ENCODE measurements at regions not wholly inside any gene's neighbourhood (a gene's known extent, or its start where the extent isn't known, plus 50 kb on each side); places are given as distances from the start of the nearest gene placed in this dataset.
A peak's percentile ranks its signal among the peaks of the same experiment; 100 is the strongest.

GRCh38 chr11:127574478-127574877 lies 573.9 kb upstream of the KIRREL3 start:
- DNase-seq (ENCODE audit: extremely low read depth, low read depth, low spot score): no peak

- DNase-seq (ENCODE audit: extremely low read depth, low read depth, low spot score): no peak
These were observed 568.3 kb upstream of the KIRREL3 start for GRCh38 chr11:127568891-127569290.

GRCh38 chr11:127567237-127567932 lies 566.8 kb upstream of the KIRREL3 start:
- no peak for DNase-seq (ENCODE audit: extremely low read depth, low read depth, low spot score)

- DNase-seq (ENCODE audit: extremely low read depth, low read depth, low spot score): no peak
These were observed 564.2 kb upstream of the KIRREL3 start for GRCh38 chr11:127564810-127565209.

GRCh38 chr11:127559978-127560377 lies 559.4 kb upstream of the KIRREL3 start:
- DNase-seq (ENCODE audit: extremely low read depth, low read depth, low spot score): no peak

GRCh38 chr11:127552446-127552845 lies 551.9 kb upstream of the KIRREL3 start:
- no peak for DNase-seq (ENCODE audit: extremely low read depth, low read depth, low spot score)

GRCh38 chr11:127531167-127531566 lies 530.6 kb upstream of the KIRREL3 start:
- DNase-seq (ENCODE audit: extremely low read depth, low read depth, low spot score): no peak

GRCh38 chr11:127528297-127528696 lies 527.7 kb upstream of the KIRREL3 start:
- no peak for DNase-seq (ENCODE audit: extremely low read depth, low read depth, low spot score)

DNA sequence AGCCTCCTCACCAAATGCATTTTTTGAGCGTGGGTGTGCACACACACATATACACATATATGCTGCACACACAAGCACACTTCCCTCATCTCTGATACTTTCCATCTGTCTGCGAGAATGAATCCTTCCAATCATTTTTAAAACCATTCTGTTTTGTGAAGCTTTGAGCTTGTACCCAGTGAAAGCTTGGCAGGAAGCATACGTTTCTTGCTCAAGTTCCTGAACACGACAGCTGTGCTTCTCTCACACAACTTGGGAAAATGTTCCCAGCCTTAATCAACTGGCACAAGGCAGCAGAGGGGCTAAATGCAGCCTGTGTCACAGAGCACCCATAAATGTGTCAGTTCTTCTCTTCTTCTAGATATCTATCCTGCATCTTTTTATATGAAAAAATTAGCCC lies 524.0 kb upstream of the KIRREL3 start:
- DNase-seq (ENCODE audit: extremely low read depth, low read depth, low spot score): no peak

- DNase-seq (ENCODE audit: extremely low read depth, low read depth, low spot score): no peak
These were observed 520.8 kb upstream of the KIRREL3 start for GRCh38 chr11:127521413-127521812.

GRCh38 chr11:127507851-127508250 lies 507.3 kb upstream of the KIRREL3 start:
- DNase-seq (ENCODE audit: extremely low read depth, low read depth, low spot score): no peak

- DNase-seq (ENCODE audit: extremely low read depth, low read depth, low spot score): no peak
These were observed 506.1 kb upstream of the KIRREL3 start for GRCh38 chr11:127506647-127507046.

GRCh38 chr11:127506126-127506525 lies 505.6 kb upstream of the KIRREL3 start:
- DNase-seq (ENCODE audit: extremely low read depth, low read depth, low spot score): no peak

DNA sequence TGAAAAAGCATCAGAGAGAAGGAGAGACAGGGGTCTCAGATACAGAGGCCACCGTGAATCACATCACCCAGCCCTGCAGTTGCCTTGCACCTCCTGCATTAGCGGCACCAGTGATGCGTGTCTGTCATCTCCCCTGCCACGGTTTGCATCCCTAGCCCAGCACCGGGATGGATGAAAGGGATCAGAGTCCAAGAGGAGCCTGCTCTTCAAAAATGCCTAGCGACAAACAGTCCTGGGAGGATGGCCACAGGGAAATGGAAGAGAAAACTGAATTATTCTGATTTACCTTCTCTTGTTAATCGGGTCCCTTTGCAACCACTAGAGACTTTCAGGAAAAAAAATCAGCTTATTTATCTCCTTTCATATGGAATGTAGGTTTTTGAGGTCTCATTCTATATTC lies 495.6 kb upstream of the KIRREL3 start:
- no peak for DNase-seq (ENCODE audit: extremely low read depth, low read depth, low spot score)

GRCh38 chr11:127493330-127494022 lies 492.9 kb upstream of the KIRREL3 start:
- DNase-seq (ENCODE audit: extremely low read depth, low read depth, low spot score): no peak

- DNase-seq (ENCODE audit: extremely low read depth, low read depth, low spot score): peak; percentile 34
These were observed 491.5 kb upstream of the KIRREL3 start for GRCh38 chr11:127492029-127492428.

- no peak for DNase-seq (ENCODE audit: extremely low read depth, low read depth, low spot score)
These were observed 491.0 kb upstream of the KIRREL3 start for GRCh38 chr11:127491589-127491988.

- no peak for DNase-seq (ENCODE audit: extremely low read depth, low read depth, low spot score)
These were observed 490.3 kb upstream of the KIRREL3 start for GRCh38 chr11:127490896-127491295.

- DNase-seq (ENCODE audit: extremely low read depth, low read depth, low spot score): no peak
These were observed 485.0 kb upstream of the KIRREL3 start for GRCh38 chr11:127485541-127485940.

GRCh38 chr11:127481391-127481790 lies 480.8 kb upstream of the KIRREL3 start:
- DNase-seq (ENCODE audit: extremely low read depth, low read depth, low spot score): no peak

DNA sequence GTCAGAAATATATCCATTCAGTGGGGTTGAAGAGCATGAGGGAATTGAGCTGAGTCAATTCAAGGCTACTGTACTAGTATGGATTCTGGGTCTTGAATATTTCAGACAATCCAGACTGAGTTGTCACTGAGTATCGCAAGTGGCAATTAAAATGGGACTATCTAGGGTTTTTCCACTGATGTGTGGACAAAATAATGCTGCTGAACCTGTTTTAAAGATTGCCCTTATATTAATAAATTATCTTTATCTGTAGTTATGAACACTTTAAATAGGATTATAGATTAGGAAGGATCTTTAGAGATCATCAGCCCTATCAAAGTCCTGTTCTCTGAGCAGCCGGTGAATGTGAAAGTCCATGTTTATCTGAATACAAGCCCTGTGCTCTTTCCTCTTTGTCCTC lies 478.3 kb upstream of the KIRREL3 start:
- DNase-seq (ENCODE audit: extremely low read depth, low read depth, low spot score): no peak

DNA sequence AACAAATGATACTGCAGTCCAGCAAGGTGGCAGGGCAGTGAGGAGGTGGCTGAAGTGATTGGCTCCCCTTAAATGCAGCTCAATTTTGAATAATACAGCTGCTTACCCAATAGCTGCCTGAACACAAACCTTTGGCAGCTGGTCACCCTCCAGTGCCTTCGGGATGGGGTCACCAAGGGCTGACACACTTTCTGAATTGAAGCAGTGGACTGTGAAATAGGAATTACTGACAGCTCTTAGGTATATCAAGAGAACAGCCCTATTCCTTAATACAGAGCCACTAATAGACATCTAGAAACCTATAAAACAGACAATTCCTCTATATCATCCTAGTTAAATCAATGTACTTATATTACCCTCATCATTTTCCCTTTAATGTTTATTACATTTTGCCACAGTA lies 474.2 kb upstream of the KIRREL3 start:
- no peak for DNase-seq (ENCODE audit: extremely low read depth, low read depth, low spot score)

DNA sequence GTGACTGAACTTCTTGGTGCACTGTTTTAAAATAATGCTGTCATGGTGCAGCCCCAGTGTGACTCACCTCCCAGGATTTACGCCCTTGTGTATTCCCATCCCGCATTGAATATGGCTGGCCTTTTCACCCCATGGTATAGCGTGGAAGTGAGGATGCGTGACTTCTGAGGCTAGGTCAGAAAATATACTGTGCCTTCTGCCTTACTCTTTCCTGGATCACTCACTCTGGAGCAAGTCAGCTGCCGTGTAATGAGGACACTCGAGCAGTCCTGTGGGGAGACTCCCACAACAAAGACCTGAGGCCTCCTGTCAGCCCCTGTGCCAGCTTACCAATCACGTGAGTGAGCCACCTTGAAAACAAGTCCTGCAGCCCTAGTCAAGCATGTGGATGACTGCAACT lies 471.9 kb upstream of the KIRREL3 start:
- no peak for DNase-seq (ENCODE audit: extremely low read depth, low read depth, low spot score)
